ENCODE measurements at regions not wholly inside any gene's neighbourhood (a gene's known extent, or its start where the extent isn't known, plus 50 kb on each side); places are given as distances from the start of the nearest gene placed in this dataset.

DNA sequence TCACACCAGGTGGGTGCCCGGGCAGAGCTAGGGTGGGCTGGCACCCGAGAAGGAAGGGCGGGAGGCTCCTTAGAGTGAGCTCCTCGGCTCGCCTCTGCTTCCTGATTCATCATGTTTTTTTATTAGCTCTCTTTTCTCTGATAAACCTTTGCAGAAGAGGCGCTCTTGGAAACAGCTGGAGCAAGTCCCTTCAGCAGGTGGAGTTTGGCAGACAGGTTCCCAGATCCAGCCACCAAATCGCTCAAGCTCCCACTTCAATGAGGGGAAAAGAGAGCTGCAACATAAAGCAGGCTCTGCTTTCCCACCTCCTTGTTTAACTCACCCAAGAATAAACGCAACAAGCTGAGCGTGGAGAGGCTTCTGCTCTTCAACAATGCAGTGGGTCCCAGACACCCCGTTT, 244.8 kb downstream of the TSHZ3 start:
- no peak for TF ChIP-seq CTCF (IDR thresholded peaks at IDR 0.05)
- ATAC-seq (no peak), DNase-seq (no peak)
- peaks cover 6% of the 10 kb centered on the region for H3K4me1 ChIP-seq (ENCODE audit: low read depth)
- intact Hi-C loops (cut with DNase I, micrococcal nuclease): no loop called here
- H3K9me3 ChIP-seq: no peaks in the 10 kb centered on the region
- no peak overlapping the region for H3K4me3 ChIP-seq
- no peaks in the 10 kb centered on the region for H3K36me3 ChIP-seq (ENCODE audit: low read depth)

- peaks cover 6% of the 10 kb centered on the region for H3K4me1 ChIP-seq (ENCODE audit: low read depth)
Measured at GRCh38 chr19:31103228-31103627, 246.0 kb downstream of the TSHZ3 start.

GRCh38 chr19:31102674-31103073, 246.6 kb downstream of the TSHZ3 start:
- ATAC-seq: no peak
- TF ChIP-seq CTCF (IDR thresholded peaks at IDR 0.05): no peak
- Histone ChIP-seq H3K36me3 (ENCODE audit: low read depth) (no peaks in the 10 kb centered on the region), H3K9me3 (no peaks in the 10 kb centered on the region), H3K4me3 (no peak overlapping the region), H3K4me1 (ENCODE audit: low read depth) (peaks cover 6% of the 10 kb centered on the region)
- DNase-seq: no peak
- intact Hi-C loops (cut with DNase I, micrococcal nuclease): no loop called here

More at GRCh38 chr19:31103228-31103627, 246.0 kb downstream of the TSHZ3 start:
- H3K4me3 ChIP-seq: no peak overlapping the region
- intact Hi-C loops (cut with DNase I, micrococcal nuclease): no loop called here
- no peaks in the 10 kb centered on the region for H3K9me3 ChIP-seq
- no peaks in the 10 kb centered on the region for H3K36me3 ChIP-seq (ENCODE audit: low read depth)
- no peak for DNase-seq
- no peak for ATAC-seq
- TF ChIP-seq CTCF (IDR thresholded peaks at IDR 0.05): no peak

GRCh38 chr19:31100981-31101380, 248.3 kb downstream of the TSHZ3 start:
- Histone ChIP-seq H3K4me1 (ENCODE audit: low read depth) (peaks cover 6% of the 10 kb centered on the region), H3K9me3 (no peaks in the 10 kb centered on the region), H3K4me3 (no peak overlapping the region), H3K36me3 (ENCODE audit: low read depth) (no peaks in the 10 kb centered on the region)
- no peak for TF ChIP-seq CTCF (IDR thresholded peaks at IDR 0.05)
- intact Hi-C loops (cut with DNase I, micrococcal nuclease): no loop called here
- ATAC-seq (peak; percentile 24), DNase-seq (no peak)

DNA sequence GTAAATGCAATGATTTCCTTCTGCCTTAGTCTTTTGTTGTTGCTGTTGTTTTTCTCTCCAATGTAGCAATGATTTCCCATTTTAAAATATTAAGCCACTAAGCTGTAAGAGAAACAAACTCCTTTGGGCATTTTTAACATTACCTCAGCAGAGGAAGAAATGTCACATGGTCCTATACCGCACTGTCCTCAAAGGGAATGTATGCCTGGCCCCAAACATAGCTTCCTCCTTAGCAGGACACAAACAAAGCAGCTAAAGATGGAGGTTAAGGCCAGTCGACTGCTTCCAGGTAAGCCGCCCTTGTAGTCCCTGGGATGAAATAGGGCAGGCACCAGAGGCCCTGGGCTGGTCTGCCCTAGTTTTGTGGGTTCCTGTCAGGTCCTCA, 249.0 kb downstream of the TSHZ3 start:
- Histone ChIP-seq H3K9me3 (no peaks in the 10 kb centered on the region), H3K4me1 (ENCODE audit: low read depth) (peaks cover 6% of the 10 kb centered on the region), H3K36me3 (ENCODE audit: low read depth) (no peaks in the 10 kb centered on the region), H3K4me3 (no peak overlapping the region)
- intact Hi-C loops (cut with DNase I, micrococcal nuclease): no loop called here
- DNase-seq (no peak), ATAC-seq (no peak)
- no peak for TF ChIP-seq CTCF (IDR thresholded peaks at IDR 0.05)

DNA sequence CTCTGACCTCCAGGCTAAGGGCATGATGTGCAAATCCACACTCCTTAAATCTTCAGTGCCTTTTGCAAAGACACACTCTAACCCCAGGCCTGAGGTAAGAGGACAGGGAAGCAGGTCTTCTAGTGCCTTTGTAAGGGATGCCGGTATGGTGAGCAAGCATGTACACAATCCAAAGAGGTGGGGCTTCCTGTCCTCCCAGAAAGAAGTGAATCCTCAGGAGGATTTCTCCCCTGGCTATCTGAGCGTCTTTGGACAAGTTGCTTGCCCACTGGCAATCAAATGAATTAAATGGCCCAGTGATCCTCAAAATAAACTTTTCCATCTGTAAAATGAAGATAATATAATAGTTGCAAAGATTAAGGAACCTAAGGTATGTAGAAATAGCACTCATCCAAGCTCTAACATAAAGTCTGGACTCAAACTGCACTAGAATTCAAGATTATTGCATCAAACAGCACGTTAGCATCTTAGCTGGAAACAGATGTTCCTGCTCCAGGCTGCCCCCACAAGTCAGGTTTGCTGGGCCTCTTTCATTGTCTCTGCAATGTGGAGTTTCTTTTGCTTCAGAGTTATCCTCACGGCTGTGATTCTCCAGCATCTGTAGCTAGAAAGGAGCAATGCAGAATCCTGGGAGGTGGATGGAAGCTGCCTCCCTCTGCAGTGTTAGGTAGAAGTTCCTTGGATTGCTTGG, 249.6 kb downstream of the TSHZ3 start:
- H3K4me1 ChIP-seq (ENCODE audit: low read depth): peaks cover 6% of the 10 kb centered on the region
- intact Hi-C loops (cut with DNase I, micrococcal nuclease): no loop called here
- no peak for ATAC-seq

More for the DNA sequence above, 249.6 kb downstream of the TSHZ3 start:
- TF ChIP-seq CTCF (IDR thresholded peaks at IDR 0.05): no peak
- DNase-seq: no peak
- no peaks in the 10 kb centered on the region for H3K9me3 ChIP-seq
- no peak overlapping the region for H3K4me3 ChIP-seq
- H3K36me3 ChIP-seq (ENCODE audit: low read depth): no peaks in the 10 kb centered on the region
